ENCODE measurements at regions not wholly inside any gene's neighbourhood (a gene's known extent, or its start where the extent isn't known, plus 50 kb on each side); places are given as distances from the start of the nearest gene placed in this dataset.
"Not testable (repeated sequence)": the region's sequence is repeated elsewhere in the genome, so short reads cannot be mapped to it uniquely, and the experiment has no call there.

DNA sequence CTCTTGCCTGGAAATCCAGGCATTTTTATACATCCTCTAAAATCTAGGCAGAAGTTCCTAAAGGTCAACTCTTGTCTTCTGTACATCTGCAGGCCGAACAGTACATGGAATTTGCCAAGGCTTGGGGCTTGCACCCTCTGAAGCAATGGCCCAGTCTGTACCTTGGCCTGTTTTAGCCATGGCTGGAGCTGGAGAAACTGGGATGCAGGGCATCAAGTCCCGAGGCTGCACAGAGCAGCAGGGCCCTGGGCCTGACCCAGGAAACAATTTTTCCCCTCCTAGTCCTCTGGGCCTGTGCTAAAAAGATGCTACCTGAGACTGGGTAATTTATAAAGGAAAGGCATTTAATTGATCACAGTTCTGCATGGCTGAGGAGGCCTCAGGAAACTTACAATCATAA lies 520.8 kb upstream of the MIR17HG start:
- H3K4me3 ChIP-seq (ENCODE audit: low read length), result no peak overlapping the region
- DNase-seq (ENCODE audit: low read depth, low spot score), result no peak

DNA sequence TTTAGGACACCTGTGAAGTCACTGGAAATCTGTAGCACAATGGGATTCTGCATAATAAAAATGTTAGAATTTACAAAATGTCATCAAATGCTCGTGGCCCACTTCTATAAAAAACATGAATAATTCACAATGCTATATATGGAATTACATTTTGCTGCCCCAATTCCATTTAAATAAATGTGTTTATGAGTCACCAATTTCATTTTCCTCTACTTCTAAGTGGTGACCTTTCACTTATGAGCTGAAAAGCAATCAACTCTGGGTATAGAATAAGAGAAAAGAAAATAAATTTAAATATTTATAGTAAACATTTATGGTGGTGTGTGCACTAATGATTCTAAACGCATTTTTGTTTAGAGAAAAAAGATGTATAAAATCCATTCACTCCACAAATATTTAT lies 516.7 kb upstream of the MIR17HG start:
- no peak overlapping the region for H3K4me3 ChIP-seq (ENCODE audit: low read length)
- no peak for DNase-seq (ENCODE audit: low read depth, low spot score)

DNA sequence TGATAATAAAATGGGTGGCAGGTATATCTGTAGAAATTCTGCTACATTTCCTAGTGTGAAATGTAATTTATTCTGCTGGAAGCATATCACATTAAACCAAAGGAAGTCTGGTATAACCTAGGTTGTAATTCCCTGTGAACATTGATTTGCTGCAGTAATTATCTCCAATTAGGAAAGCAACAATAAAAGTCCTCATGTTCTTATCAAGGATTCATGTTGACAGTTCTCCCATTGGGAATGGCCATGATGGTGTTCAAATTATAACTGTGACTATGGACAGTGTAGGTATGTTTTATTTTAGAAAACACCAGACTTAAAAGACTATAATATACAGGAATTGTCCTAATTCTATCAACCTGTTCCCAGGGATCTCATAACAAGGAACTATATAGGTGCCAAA lies 513.5 kb upstream of the MIR17HG start:
- DNase-seq (ENCODE audit: low read depth, low spot score), result no peak

DNA sequence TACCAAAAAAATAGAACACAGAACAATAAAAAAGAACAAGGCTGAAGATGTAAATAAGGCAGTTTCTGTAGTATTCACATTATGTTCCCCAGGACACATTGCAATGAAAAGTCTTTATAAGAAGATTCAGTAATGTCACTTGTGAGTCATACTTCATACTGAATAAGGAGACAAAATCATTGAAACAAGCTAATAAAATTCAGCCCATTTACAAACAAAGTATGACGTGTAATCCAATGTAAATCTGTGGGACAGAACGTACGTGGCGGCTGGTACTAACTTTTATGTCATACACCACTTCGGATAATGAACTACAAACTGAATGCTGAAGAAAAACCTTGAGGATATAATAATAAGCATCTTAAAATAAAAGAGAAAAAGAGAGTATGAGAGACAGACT lies 512.8 kb upstream of the MIR17HG start:
- H3K4me3 ChIP-seq (ENCODE audit: low read length), result no peak overlapping the region
- no peak for DNase-seq (ENCODE audit: low read depth, low spot score)

More for the DNA sequence above, 513.5 kb upstream of the MIR17HG start:
- H3K4me3 ChIP-seq (ENCODE audit: low read length), result no peak overlapping the region

DNA sequence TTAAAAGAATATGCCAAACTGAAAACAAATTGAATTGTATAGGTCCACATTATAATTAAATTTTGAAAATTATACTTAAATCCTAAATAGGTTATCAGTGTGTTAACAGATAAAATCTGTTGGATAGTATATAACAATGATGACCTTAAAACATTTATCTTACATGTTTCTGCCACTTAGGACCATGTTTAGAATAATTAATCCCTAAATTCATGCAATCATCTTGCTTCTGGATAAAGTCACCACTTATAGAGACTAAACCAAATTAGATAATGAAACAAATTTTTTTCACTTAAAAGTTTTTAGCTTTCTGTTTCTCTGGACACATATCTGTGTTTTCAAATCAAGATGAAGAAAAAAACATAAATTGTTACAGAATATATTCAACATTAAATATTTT lies 511.7 kb upstream of the MIR17HG start:
- DNase-seq (ENCODE audit: low read depth, low spot score), result no peak
- H3K4me3 ChIP-seq (ENCODE audit: low read length), result no peak overlapping the region

DNA sequence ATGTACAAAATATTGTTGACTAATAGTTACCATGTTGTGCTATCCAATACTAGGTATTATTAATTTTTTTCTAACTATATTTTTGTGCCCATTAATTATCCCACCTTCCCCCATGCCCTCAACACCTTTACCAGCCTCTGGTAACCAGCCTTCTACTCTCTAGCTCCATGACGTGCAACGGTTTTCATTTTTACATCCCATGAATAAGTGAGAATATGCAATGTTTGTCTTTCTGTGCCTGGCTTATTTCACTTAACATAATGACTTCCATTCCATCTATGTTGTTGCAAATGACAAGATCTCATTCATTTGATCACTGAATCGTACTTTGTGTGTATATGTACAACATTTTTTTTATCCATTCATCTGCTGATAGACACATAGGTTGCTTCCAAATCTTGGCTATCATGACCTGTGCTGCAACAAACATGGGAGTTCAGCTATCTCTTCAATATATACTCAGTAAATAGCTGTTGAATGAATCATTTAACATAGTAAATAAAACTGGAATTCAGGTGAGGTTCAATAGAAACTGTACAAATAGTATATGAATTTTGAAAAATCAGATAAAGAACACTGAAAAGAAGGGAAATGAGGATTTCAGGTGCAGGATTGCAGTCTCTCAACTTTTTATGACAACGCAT lies 509.0 kb upstream of the MIR17HG start:
- H3K4me3 ChIP-seq (ENCODE audit: low read length), result no peak overlapping the region
- no peak for DNase-seq (ENCODE audit: low read depth, low spot score)

DNA sequence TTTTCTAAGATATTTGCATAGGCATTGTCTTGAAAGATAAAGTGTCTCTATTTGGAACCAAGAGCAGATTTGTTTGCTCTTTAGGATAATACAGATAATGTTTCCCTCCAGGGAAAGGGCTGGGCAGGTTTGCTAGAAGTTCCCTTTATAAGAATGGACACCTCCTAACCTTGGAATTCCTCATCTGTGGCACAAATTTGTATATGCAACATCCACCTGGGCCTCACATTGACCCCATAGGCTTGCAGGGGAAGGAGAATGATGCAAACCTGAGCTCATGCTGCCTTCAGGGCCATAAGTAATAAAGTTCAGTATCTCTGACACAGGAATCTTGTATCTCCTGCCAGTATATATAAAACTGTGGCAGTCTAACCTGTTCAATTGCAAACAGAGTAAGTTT lies 508.4 kb upstream of the MIR17HG start:
- DNase-seq (ENCODE audit: low read depth, low spot score), result no peak

DNA sequence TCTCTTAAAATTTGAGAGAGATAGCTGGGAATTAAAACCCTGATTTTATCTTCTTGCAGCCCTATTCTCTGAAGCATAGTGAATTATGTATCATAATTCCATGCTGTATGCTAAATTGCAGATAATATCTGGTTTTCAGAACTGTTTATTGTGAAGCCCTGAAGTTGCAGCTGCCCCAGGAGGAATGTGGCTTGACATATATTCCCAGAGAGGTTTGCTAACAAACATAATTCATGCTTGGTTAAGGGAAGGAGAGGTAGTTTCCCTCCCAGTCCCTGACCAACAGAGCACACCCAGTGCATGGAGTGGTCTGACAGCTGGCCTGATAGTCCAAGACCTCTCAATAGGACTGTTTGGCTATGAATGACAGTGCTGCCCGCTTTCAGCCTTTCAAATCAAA lies 500.6 kb upstream of the MIR17HG start:
- H3K4me3 ChIP-seq (ENCODE audit: low read length), result no peak overlapping the region

More for the DNA sequence above, 508.4 kb upstream of the MIR17HG start:
- H3K4me3 ChIP-seq (ENCODE audit: low read length), result no peak overlapping the region

DNA sequence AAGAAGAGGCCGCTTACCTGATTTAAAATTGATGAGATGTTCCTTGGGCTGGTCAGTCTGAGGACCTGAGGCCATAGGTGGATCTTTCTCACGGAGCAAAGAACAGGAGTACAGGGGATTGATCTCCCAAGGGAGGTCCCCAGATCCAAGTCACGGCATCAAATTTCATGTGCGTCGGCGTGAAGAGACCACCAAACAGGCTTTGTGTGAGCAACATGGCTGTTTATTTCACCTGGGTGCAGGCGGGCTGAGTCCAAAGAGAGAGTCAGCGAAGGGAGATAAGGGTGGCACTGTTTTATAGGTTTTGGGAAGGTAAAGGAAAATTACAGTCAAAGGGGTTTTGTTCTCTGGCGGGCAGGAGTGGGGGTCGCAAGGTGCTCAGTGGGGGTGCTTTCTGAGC lies 493.8 kb upstream of the MIR17HG start:
- not testable (repeated sequence) for DNase-seq (ENCODE audit: low read depth, low spot score); H3K4me3 ChIP-seq (ENCODE audit: low read length)

More for the DNA sequence above, 500.6 kb upstream of the MIR17HG start:
- no peak for DNase-seq (ENCODE audit: low read depth, low spot score)

DNA sequence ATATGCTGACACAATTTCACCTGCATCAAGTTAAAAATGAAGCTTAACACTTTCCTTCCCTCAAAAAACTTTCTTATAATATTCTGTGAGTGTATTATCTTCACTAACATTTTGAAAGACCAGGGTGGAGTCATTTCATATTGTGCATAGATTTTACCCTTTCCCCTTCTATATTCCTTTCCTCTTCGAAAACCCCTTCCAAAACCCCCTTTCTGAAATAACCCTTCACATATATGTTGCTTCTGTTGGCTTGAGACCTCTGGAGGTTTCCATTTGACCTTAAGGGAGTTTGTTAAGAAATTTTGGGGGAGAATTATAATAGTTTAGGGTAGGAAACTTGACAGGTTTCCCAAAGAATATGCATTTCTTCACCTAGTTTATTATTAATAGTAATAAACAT lies 489.6 kb upstream of the MIR17HG start:
- no peak for DNase-seq (ENCODE audit: low read depth, low spot score)
- no peak overlapping the region for H3K4me3 ChIP-seq (ENCODE audit: low read length)

DNA sequence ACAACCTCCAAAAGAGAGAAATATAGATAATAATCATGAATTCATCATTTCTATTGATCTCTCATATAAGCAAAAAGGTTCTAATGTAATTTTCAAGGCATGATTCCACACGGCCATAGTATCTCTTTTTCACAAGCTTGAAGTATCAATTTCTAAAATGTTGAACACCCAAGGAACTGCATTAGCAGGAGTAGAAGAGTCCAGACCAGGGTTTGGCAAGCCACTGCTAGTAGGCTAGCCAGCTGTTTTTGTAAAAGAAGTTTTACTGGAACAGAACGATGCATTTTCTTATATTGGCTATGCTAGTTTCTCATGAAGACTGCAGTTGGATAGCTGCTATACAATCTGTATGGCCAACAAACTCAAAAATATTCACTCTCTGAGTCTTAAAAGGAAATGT lies 481.5 kb upstream of the MIR17HG start:
- H3K4me3 ChIP-seq (ENCODE audit: low read length), result no peak overlapping the region
- no peak for DNase-seq (ENCODE audit: low read depth, low spot score)

DNA sequence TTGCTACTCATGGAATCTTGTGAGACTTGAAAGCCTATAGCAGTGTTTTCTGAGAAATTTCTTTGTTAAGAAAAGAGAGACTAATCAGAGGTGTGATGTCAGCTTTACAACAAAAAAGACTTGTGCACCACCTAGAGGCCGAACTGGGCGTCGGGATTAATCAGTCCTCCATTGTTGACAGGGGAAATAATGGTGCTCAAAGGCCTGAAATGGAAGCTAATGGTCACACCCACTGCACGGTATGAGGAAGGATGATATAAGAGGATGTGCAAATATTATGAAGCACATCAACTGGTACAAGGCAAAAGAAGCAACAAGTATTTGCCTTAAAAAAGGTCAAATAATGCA lies 480.2 kb upstream of the MIR17HG start:
- peak; percentile 49 for DNase-seq (ENCODE audit: low read depth, low spot score)
- no peak overlapping the region for H3K4me3 ChIP-seq (ENCODE audit: low read length)

DNA sequence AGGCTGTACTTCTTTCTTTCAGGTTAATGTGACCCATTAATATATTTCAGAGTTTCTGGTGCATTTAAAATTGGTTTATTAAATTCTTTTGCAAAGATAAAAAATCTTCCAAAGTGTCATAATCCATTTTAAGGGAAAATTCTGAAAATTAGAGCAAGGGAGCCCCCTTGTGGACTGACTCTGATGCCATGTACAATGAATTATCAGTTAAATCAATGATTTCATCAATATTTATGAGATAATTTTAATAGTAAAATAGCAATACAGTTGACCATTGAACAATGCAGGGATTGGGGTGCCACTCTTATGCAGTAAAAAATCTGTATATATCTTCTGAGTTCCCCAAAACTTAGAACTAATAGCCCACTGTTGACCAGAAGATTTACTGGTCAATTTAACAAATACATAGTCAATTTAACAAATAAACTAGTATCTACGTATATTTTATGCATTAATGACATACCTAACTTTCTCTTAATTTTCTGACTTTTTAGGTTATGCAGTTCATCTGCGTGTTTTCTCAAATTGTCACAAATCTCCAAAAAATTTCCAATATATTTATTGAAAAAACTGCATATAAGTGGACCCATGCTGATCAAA lies 479.1 kb upstream of the MIR17HG start:
- H3K4me3 ChIP-seq (ENCODE audit: low read length), result no peak overlapping the region
- DNase-seq (ENCODE audit: low read depth, low spot score), result peak; percentile 6

DNA sequence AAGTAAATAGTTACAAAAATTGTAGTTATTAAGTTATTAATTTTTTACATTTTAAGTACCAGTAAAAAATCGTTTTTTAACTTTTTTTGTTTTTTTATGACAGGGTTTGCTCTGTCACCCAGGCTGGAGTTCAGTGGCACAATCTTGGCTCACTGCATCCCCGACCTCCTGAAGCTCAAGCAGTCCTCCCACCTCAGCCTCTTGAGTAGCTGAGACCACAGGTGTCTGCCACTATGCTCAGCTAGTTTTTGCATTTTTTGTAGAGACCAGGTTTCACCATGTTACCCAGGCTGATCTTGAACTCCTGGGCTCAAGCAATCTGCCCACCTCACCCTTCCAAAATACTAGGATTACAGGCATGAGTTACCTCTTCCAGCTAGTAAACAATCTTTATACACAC lies 477.9 kb upstream of the MIR17HG start:
- DNase-seq (ENCODE audit: low read depth, low spot score), result no peak
- H3K4me3 ChIP-seq (ENCODE audit: low read length), result no peak overlapping the region

DNA sequence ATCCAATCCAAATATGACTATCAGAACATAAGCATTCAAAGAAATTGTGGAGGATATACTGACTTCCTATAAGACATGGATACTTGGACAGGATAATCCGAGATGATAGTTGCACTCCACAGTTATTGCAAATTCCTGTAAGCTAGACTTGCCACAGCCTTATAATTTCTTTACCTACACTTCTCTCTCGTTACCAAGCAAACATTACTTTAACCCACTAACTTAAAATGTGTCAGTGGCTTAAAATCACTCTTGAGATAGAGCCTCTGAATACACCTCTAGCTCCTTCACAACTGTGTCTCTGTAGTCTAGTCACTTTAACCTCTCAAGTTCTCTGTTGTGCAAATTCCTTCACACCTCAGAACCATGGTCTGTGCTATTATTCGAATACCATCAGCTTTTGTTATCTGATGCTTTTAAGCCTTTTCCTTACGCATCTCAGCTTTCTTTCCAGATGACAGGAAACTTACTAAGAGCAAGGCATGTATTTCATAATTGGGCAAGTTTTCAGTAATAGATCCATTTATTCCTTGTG lies 474.9 kb upstream of the MIR17HG start:
- no peak overlapping the region for H3K4me3 ChIP-seq (ENCODE audit: low read length)
- DNase-seq (ENCODE audit: low read depth, low spot score), result no peak

DNA sequence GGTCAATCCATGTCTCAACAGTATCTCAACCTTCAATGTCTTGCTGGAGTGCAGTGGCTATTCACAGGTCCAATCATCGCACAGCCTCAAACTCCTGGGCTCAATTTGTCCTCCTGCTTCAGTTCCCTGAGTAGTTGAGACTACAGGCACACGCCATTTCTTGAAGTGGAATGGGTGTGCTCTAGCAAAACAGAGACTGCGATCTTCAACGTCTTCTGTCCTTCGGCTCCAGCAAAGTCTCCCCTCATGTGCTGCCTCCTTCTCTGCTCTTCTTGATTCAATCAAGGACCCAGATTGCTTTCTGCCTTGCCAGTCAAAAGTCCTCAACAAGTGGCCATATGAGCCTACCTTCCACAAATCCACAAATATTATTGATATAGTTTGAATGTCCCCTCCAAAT lies 466.7 kb upstream of the MIR17HG start:
- DNase-seq (ENCODE audit: low read depth, low spot score), result no peak
- no peak overlapping the region for H3K4me3 ChIP-seq (ENCODE audit: low read length)

DNA sequence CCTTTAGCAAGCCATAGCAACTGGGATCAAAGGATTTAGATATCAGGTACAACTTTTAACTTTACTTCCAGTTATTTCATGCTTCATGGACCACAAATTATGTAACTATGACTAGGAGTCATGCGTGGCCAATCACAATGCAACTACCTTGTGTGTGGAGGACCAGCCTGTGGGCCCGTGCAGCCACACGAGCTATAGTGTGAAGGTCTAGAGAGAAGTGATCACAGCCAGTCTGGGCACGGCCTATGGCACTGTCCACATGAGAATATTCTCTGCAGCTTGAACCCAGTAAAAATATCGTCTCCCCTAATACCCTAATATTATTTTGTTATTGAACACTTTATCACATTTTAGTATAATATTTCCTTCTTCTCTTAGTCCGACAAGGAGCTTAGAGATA lies 464.9 kb upstream of the MIR17HG start:
- no peak for DNase-seq (ENCODE audit: low read depth, low spot score)
- no peak overlapping the region for H3K4me3 ChIP-seq (ENCODE audit: low read length)

DNA sequence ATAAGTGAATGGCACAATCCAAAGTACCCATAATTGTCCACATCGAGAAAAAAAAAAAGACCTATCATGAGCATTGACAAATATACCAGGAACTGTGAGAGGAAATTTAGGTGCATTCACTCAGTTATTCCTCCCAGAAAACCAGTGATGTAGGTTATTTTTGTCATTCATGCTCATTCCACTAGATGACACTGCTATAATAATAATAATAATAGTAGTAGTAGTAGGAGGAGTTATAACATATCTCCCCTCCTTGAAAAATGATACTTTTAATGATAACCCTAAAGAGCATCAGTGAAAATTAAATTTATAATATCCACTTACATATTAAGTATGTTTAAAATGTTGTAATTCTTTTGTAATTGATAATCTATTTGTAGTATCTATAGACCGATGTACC lies 463.9 kb upstream of the MIR17HG start:
- no peak for DNase-seq (ENCODE audit: low read depth, low spot score)
- no peak overlapping the region for H3K4me3 ChIP-seq (ENCODE audit: low read length)

DNA sequence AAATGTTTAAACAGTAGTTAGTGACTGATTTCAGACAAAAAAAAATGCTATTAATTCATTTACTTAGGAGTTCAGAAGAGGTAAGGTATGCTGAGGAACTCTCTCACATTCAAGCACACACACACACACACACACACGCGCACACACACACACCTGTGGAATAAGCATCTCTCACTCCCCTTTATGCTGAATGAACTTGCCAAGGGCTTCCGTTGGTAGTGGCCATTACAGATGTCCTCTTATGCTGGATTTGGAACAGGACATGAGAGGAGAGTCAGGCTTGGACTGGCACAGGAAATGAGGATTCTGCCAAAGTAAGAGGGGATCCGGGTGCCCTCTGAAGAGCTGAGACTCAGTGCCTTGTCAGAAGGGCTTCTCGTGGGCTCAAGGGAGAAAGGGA lies 463.4 kb upstream of the MIR17HG start:
- peak; percentile 6 for DNase-seq (ENCODE audit: low read depth, low spot score)
- no peak overlapping the region for H3K4me3 ChIP-seq (ENCODE audit: low read length)

DNA sequence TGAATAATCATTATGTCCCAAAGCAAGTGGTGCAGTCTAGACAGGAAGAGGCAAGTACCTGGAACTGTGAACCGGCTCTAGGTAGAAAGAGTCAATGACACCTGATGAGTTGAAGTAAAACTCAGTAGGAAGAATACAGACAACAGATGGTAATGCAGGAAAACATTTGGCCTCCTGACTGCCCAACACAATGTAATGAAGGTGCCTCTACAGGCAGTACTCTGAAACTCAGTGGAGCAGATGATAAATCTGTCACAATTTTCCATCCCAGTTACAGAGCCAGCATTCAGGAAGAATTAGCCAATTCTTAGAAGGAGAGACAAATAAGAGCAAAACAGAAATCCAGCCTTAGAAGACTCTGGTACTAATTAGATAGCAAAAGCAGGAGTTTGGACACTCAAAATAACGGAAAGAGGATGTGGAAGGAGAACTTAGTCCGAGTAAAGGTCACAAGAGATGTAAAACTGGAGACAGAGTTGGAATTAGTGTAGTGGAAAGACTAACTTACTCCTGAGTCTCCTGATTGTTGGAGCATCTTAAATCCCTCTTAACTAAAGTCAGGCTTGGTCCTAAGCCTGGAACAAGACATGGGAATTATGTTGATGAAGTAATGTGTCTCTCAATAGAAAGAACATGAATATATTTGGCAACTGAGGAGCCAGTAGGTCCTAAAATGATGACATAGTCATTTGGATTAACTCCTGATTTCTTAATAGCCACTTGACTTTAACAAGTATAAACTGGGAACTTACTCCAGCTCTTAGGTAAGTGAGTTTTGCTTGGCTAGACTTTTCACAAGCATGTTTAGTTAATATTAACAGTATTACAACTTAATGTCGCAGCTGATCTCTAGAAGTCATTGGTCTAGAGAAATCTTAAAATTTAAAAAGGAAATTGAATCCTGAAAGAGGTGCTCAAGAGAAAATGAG lies 457.3 kb upstream of the MIR17HG start:
- no peak overlapping the region for H3K4me3 ChIP-seq (ENCODE audit: low read length)
- DNase-seq (ENCODE audit: low read depth, low spot score), result no peak

Measured in Jurkat, Clone E6-1 (cell line).